ENCODE measurements at regions not wholly inside any gene's neighbourhood (a gene's known extent, or its start where the extent isn't known, plus 50 kb on each side); places are given as distances from the start of the nearest gene placed in this dataset.

DNA sequence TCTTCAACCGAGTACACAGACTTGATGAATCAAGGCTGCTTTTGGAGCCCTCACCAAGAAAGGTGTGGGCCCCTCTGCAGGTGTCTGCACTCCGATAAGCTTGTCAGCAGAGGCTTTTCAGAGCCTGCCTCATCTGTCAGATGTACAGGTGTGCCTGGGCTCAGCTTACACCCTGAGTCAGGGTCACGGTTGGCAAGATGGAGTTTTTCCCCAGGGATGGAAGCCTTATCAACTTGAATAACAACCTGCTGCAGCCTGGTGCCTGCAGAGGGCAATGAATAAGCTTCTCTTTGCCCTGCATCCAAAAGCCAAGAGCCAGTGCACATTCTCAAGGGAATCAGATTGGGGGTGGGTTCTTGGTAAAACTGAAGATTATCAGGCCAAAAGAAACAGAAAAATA lies 427.1 kb downstream of the CD83 start:
- Histone ChIP-seq H3K9me3 (replicated peaks; ENCODE audit: insufficient read depth, low read length) (no peaks in the 10 kb centered on the region), H3K9ac (ENCODE audit: low read length) (no peak overlapping the region), H3K27ac (ENCODE audit: low read length) (no peak overlapping the region), H4K20me1 (ENCODE audit: insufficient read depth, low read length) (no peaks in the 10 kb centered on the region), H3K4me1 (ENCODE audit: low read length) (no peaks in the 10 kb centered on the region), H3K4me3 (ENCODE audit: low read length) (no peak overlapping the region), H3K9me2 (replicated peaks; ENCODE audit: insufficient read depth, low read length) (no peaks in the 10 kb centered on the region), H3K27me3 (replicated peaks; ENCODE audit: insufficient read depth, low read length) (no peaks in the 10 kb centered on the region), H3K79me2 (ENCODE audit: low read length) (no peaks in the 10 kb centered on the region), H3K4me2 (ENCODE audit: low read depth, low read length) (no peak overlapping the region), H2AFZ (ENCODE audit: low read length) (no peak overlapping the region), H3K36me3 (replicated peaks; ENCODE audit: insufficient read depth, low read length) (no peaks in the 10 kb centered on the region), H3F3A (ENCODE audit: insufficient read depth, low read length) (no peaks in the 10 kb centered on the region)
- TF ChIP-seq, protein P1, sequence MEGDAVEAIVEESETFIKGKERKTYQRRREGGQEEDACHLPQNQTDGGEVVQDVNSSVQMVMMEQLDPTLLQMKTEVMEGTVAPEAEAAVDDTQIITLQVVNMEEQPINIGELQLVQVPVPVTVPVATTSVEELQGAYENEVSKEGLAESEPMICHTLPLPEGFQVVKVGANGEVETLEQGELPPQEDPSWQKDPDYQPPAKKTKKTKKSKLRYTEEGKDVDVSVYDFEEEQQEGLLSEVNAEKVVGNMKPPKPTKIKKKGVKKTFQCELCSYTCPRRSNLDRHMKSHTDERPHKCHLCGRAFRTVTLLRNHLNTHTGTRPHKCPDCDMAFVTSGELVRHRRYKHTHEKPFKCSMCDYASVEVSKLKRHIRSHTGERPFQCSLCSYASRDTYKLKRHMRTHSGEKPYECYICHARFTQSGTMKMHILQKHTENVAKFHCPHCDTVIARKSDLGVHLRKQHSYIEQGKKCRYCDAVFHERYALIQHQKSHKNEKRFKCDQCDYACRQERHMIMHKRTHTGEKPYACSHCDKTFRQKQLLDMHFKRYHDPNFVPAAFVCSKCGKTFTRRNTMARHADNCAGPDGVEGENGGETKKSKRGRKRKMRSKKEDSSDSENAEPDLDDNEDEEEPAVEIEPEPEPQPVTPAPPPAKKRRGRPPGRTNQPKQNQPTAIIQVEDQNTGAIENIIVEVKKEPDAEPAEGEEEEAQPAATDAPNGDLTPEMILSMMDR (IDR thresholded peaks at IDR 0.05; ENCODE audit: low read length): no peak
- no peak for TF ChIP-seq EZH2 (optimal IDR thresholded peaks at IDR 0.05; ENCODE audit: low read depth, low read length)
- no peak for TF ChIP-seq EZH2phosphoT487 (IDR thresholded peaks at IDR 0.05; ENCODE audit: low read length)
- no peak for DNase-seq

DNA sequence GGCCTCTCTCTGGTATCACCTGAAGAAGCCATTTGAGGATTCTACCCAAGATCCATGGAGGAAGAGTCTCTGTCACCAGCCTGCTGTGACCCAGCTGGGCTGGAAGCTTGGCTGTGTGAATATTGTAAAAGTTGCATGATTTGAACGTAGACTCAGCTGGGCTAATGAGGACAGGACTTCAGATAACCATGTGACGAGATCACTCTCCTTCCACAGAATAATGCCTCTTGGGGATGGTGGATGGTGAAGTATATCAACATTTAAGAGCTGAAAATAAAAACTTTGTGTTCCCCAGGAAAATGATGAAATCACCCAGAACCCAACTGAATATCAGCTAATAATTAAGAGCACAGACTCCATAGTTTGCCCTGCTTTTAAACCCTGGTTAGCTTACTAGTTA lies 427.9 kb downstream of the CD83 start:
- no peaks in the 10 kb centered on the region for H3F3A ChIP-seq (ENCODE audit: insufficient read depth, low read length)
- no peaks in the 10 kb centered on the region for H3K9me3 ChIP-seq (replicated peaks; ENCODE audit: insufficient read depth, low read length)
- no peak for DNase-seq
- TF ChIP-seq, protein P1 (IDR thresholded peaks at IDR 0.05; ENCODE audit: low read length): no peak
- TF ChIP-seq EZH2 (optimal IDR thresholded peaks at IDR 0.05; ENCODE audit: low read depth, low read length): no peak
- TF ChIP-seq EZH2phosphoT487 (IDR thresholded peaks at IDR 0.05; ENCODE audit: low read length): no peak
- H3K79me2 ChIP-seq (ENCODE audit: low read length): no peaks in the 10 kb centered on the region
- H3K9ac ChIP-seq (ENCODE audit: low read length): no peak overlapping the region
- no peaks in the 10 kb centered on the region for H3K36me3 ChIP-seq (replicated peaks; ENCODE audit: insufficient read depth, low read length)
- H3K27me3 ChIP-seq (replicated peaks; ENCODE audit: insufficient read depth, low read length): no peaks in the 10 kb centered on the region
- H2AFZ ChIP-seq (ENCODE audit: low read length): no peak overlapping the region
- no peaks in the 10 kb centered on the region for H3K9me2 ChIP-seq (replicated peaks; ENCODE audit: insufficient read depth, low read length)
- H4K20me1 ChIP-seq (ENCODE audit: insufficient read depth, low read length): no peaks in the 10 kb centered on the region
- no peak overlapping the region for H3K27ac ChIP-seq (ENCODE audit: low read length)
- H3K4me3 ChIP-seq (ENCODE audit: low read length): no peak overlapping the region
- H3K4me1 ChIP-seq (ENCODE audit: low read length): no peaks in the 10 kb centered on the region
- no peak overlapping the region for H3K4me2 ChIP-seq (ENCODE audit: low read depth, low read length)

DNA sequence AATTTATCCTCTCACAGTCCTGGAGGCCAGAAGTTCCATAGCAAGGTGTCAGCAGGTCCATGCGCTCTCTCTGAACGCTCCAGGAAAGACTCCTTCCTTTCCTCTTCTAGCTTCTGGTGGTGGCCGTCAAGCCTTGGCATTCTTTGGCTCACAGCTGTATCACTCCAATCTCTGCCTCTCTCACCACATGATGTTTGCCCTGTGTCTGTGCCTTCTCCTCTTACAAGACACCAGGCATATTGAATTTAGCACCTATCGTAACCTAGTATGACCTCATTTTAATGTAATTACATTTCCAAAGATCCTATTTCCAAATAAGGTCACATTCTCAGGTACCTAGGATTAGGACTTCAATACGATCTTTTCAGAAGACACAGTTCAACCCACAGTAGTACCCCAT lies 428.5 kb downstream of the CD83 start:
- Histone ChIP-seq H3K79me2 (ENCODE audit: low read length) (no peaks in the 10 kb centered on the region), H3K9ac (ENCODE audit: low read length) (no peak overlapping the region), H3K4me3 (ENCODE audit: low read length) (no peak overlapping the region), H4K20me1 (ENCODE audit: insufficient read depth, low read length) (no peaks in the 10 kb centered on the region), H3K36me3 (replicated peaks; ENCODE audit: insufficient read depth, low read length) (no peaks in the 10 kb centered on the region), H3K9me3 (replicated peaks; ENCODE audit: insufficient read depth, low read length) (no peaks in the 10 kb centered on the region), H3F3A (ENCODE audit: insufficient read depth, low read length) (no peaks in the 10 kb centered on the region), H3K4me1 (ENCODE audit: low read length) (no peaks in the 10 kb centered on the region), H3K27me3 (replicated peaks; ENCODE audit: insufficient read depth, low read length) (no peaks in the 10 kb centered on the region), H3K27ac (ENCODE audit: low read length) (no peak overlapping the region), H3K9me2 (replicated peaks; ENCODE audit: insufficient read depth, low read length) (no peaks in the 10 kb centered on the region), H3K4me2 (ENCODE audit: low read depth, low read length) (no peak overlapping the region), H2AFZ (ENCODE audit: low read length) (no peak overlapping the region)
- DNase-seq: no peak
- TF ChIP-seq EZH2phosphoT487 (IDR thresholded peaks at IDR 0.05; ENCODE audit: low read length) (no peak), EZH2 (optimal IDR thresholded peaks at IDR 0.05; ENCODE audit: low read depth, low read length) (no peak)

DNA sequence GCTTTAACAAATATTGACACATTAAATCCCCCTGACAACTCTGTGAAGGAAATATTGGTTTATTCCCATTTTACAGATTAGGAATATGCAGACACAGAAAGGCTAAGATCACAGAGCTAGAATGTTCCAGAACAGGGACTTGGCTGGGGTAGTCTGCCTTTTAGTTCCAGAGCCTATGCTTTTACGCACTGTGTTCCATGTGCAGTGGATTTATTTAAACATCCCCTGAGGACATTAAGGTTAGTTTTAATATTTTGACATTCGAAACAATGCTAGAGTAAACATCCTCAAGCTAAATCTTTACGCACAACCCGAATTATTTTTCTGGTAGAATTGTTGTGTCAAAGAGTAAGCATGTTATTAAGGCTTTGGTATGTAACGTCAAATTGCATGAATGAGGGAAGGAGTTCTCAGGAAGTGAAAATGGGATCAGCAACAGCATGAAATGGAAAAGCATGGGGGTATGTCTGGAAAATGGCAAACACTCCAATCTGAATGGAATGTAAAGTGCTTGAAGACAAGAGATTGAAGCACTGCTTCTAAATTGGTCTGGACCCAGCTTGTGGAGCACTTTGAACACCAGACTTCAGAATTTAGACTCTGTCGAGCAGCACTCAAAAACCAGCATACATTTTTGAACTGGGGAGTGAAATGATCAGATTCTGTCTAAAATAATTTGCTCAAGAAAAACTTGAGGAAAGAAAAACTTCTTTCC lies 429.9 kb downstream of the CD83 start:
- no peak overlapping the region for H3K4me3 ChIP-seq (ENCODE audit: low read length)
- H3K27ac ChIP-seq (ENCODE audit: low read length): no peak overlapping the region
- no peak overlapping the region for H3K4me2 ChIP-seq (ENCODE audit: low read depth, low read length)
- H3K4me1 ChIP-seq (ENCODE audit: low read length): no peaks in the 10 kb centered on the region
- no peaks in the 10 kb centered on the region for H3K9me2 ChIP-seq (replicated peaks; ENCODE audit: insufficient read depth, low read length)
- H4K20me1 ChIP-seq (ENCODE audit: insufficient read depth, low read length): no peaks in the 10 kb centered on the region
- H3F3A ChIP-seq (ENCODE audit: insufficient read depth, low read length): no peaks in the 10 kb centered on the region
- DNase-seq: no peak
- H3K9me3 ChIP-seq (replicated peaks; ENCODE audit: insufficient read depth, low read length): no peaks in the 10 kb centered on the region
- TF ChIP-seq, protein P1 (IDR thresholded peaks at IDR 0.05; ENCODE audit: low read length): no peak
- TF ChIP-seq EZH2 (optimal IDR thresholded peaks at IDR 0.05; ENCODE audit: low read depth, low read length) (no peak), EZH2phosphoT487 (IDR thresholded peaks at IDR 0.05; ENCODE audit: low read length) (no peak)
- H3K27me3 ChIP-seq (replicated peaks; ENCODE audit: insufficient read depth, low read length): no peaks in the 10 kb centered on the region
- no peak overlapping the region for H2AFZ ChIP-seq (ENCODE audit: low read length)
- no peak overlapping the region for H3K9ac ChIP-seq (ENCODE audit: low read length)
- H3K36me3 ChIP-seq (replicated peaks; ENCODE audit: insufficient read depth, low read length): no peaks in the 10 kb centered on the region
- no peaks in the 10 kb centered on the region for H3K79me2 ChIP-seq (ENCODE audit: low read length)

Data from MM.1S (cell line).